ENCODE measurements at regions not wholly inside any gene's neighbourhood (a gene's known extent, or its start where the extent isn't known, plus 50 kb on each side); places are given as distances from the start of the nearest gene placed in this dataset.
"Not testable (repeated sequence)": the region's sequence is repeated elsewhere in the genome, so short reads cannot be mapped to it uniquely, and the experiment has no call there.

- DNase-seq (ENCODE audit: low read depth) = not testable (repeated sequence)
These were observed 137.4 kb downstream of the NBPF8 start for GRCh38 chr1:120552190-120552589.

- not testable (repeated sequence) for DNase-seq (ENCODE audit: low read depth)
These were observed 142.9 kb downstream of the NBPF8 start for GRCh38 chr1:120557605-120558302.

GRCh38 chr1:120558303-120559060, 143.6 kb downstream of the NBPF8 start:
- DNase-seq (ENCODE audit: low read depth) = not testable (repeated sequence)

- DNase-seq (ENCODE audit: low read depth) = not testable (repeated sequence)
These were observed 146.9 kb downstream of the NBPF8 start for GRCh38 chr1:120561767-120562166.

- not testable (repeated sequence) for DNase-seq (ENCODE audit: low read depth)
These were observed 150.6 kb downstream of the NBPF8 start for GRCh38 chr1:120565396-120565795.

GRCh38 chr1:120567620-120568019, 152.8 kb downstream of the NBPF8 start:
- DNase-seq (ENCODE audit: low read depth) = not testable (repeated sequence)

GRCh38 chr1:120575201-120575600, 148.5 kb upstream of the NBPF26 start:
- not testable (repeated sequence) for DNase-seq (ENCODE audit: low read depth)

- DNase-seq (ENCODE audit: low read depth) = not testable (repeated sequence)
These were observed 141.6 kb upstream of the NBPF26 start for GRCh38 chr1:120582135-120582534.

GRCh38 chr1:120586053-120586452, 137.7 kb upstream of the NBPF26 start:
- DNase-seq (ENCODE audit: low read depth) = not testable (repeated sequence)

GRCh38 chr1:120588811-120589210, 134.9 kb upstream of the NBPF26 start:
- DNase-seq (ENCODE audit: low read depth) = not testable (repeated sequence)

GRCh38 chr1:120591774-120592173, 132.0 kb upstream of the NBPF26 start:
- DNase-seq (ENCODE audit: low read depth) = not testable (repeated sequence)

GRCh38 chr1:120592943-120593342, 130.8 kb upstream of the NBPF26 start:
- not testable (repeated sequence) for DNase-seq (ENCODE audit: low read depth)

GRCh38 chr1:120593648-120594047, 130.1 kb upstream of the NBPF26 start:
- DNase-seq (ENCODE audit: low read depth) = not testable (repeated sequence)

- not testable (repeated sequence) for DNase-seq (ENCODE audit: low read depth)
These were observed 125.3 kb upstream of the NBPF26 start for GRCh38 chr1:120598331-120598951.

- DNase-seq (ENCODE audit: low read depth) = not testable (repeated sequence)
These were observed 124.2 kb upstream of the NBPF26 start for GRCh38 chr1:120599511-120599910.

GRCh38 chr1:120600442-120601041, 123.2 kb upstream of the NBPF26 start:
- not testable (repeated sequence) for DNase-seq (ENCODE audit: low read depth)

GRCh38 chr1:120607882-120608281, 115.9 kb upstream of the NBPF26 start:
- DNase-seq (ENCODE audit: low read depth) = not testable (repeated sequence)

GRCh38 chr1:120608314-120609014, 115.3 kb upstream of the NBPF26 start:
- not testable (repeated sequence) for DNase-seq (ENCODE audit: low read depth)

GRCh38 chr1:120609015-120609573, 114.7 kb upstream of the NBPF26 start:
- not testable (repeated sequence) for DNase-seq (ENCODE audit: low read depth)

- not testable (repeated sequence) for DNase-seq (ENCODE audit: low read depth)
These were observed 113.9 kb upstream of the NBPF26 start for GRCh38 chr1:120609834-120610233.

- DNase-seq (ENCODE audit: low read depth) = not testable (repeated sequence)
These were observed 108.7 kb upstream of the NBPF26 start for GRCh38 chr1:120614931-120615639.
